RPMI7951 (cell line): ENCODE measurements at regions not wholly inside any gene's neighbourhood (a gene's known extent, or its start where the extent isn't known, plus 50 kb on each side); places are given as distances from the start of the nearest gene placed in this dataset.
A peak's percentile ranks its signal among the peaks of the same experiment; 100 is the strongest.

Source experiments
- DNase-seq: peaks from one replicate; pipeline ENCODE4 v3.0.0-alpha.2; 2012; ENCODE audit warnings: low read depth

GRCh38 chr9:86730163-86730928, 217.0 kb downstream of the GAS1 start:
- DNase-seq = no peak

GRCh38 chr9:86724529-86724928, 222.8 kb downstream of the GAS1 start:
- DNase-seq = no peak

GRCh38 chr9:86723346-86723745, 224.0 kb downstream of the GAS1 start:
- no peak for DNase-seq

DNA sequence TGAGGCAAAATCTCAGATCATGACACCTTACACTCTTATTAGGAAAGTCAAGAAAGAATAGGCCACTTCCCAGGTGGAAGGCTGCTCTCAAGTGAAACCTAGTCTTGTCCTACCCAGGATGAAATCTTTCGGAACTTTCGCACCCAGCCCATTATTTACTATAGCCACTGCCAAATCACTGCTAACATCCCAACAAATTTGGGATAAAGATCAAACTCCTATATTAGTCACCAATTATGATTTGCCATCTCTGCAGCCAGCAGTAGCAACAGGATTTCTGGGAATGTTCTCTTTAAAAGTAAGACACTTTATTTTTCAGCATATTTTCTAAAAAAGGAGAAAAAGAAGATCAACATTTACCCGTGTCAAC, 224.6 kb downstream of the GAS1 start:
- no peak for DNase-seq

- peak; percentile 59 for DNase-seq
Measured at GRCh38 chr9:86721843-86722705, 225.2 kb downstream of the GAS1 start.

DNA sequence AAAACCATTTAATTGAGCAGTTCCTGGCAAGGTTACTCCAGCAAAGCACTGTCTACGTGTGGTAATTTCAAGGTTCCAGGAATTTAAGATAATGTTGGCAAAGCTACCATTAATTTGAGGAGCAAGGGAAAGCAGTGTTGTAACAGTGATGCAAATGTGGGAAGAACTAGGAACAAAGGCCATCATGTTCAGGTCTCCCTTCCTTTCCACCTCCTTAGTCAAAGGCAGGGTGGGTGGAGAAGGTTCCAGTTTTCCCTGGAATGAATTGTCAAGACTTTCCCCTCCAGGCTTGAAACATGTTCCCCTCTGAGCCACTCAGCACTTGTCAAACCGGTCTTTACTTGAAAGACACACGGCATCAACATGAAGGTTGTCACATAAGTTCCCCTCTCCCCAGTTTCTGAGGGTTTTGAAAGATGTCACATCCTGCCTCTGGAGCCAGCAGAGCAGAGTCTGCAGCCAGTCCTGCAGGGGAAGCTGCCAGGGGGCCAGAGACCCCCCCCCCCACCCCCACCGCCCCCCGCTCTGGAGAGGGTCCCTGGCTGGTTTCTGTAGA, 226.0 kb downstream of the GAS1 start:
- DNase-seq = no peak

DNA sequence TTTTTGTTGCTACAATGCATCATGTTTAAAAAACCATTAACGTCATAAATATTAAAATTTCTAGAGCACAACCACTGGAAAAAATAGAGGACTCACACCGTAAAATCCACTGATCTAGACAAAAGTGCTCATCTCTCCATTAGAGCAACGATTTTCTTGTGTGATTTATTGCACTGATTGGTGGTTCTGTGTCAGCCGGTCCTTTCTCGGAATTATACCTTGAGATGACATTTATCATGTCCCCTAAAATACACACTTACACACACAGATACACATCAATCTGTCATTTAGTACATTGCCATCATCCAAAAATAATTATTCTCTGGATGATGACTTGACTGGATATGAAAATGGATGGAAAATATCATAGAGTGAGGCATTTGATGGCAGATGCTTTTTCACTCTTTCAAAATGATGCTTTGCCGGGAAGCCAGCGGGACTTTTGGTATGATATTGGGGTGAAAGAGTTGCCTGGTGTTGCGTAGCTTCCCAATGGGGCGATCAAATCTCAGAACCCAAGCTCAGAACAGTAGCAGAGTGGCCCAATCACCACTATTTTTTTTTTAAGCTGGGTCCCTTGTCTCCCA, 226.6 kb downstream of the GAS1 start:
- no peak for DNase-seq

DNA sequence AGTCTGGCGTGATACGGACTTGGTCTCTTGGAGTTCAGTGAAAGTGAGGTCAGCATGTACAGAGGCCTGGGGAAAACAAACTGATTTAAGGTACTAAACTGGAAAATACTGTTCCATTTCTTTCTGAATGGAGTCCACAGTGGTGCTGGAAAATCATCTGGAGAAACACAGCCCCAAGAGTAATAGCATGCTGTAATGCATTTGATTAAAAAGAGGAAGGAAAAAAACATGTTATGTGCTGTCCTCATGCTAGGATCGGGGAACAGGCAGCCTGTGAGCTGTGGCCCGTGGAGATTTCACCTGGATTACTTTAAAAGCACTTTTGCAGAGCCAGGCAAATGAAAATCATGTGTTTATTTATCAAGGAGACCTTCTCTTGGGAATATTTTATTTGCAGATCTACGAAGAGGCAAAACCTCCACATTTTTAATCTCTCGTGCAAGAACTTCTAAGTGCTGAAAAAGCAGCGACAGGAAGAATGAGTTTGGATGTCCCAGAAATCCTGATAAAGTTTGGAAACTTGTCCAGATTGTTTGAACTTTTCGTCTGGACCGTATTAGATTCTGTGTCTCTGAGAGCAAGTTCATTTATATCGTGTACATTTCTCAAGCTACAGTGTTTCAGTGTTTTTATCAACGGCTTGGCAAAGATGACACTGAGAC, 228.8 kb downstream of the GAS1 start:
- DNase-seq = no peak

- DNase-seq = no peak
Measured at GRCh38 chr9:86716326-86716922, 230.9 kb downstream of the GAS1 start.

GRCh38 chr9:86714999-86715398, 232.3 kb downstream of the GAS1 start:
- no peak for DNase-seq

- DNase-seq = peak; percentile 19
Measured at GRCh38 chr9:86713970-86714369, 233.3 kb downstream of the GAS1 start.

GRCh38 chr9:86713470-86713869, 233.8 kb downstream of the GAS1 start:
- DNase-seq = peak; percentile 30

DNA sequence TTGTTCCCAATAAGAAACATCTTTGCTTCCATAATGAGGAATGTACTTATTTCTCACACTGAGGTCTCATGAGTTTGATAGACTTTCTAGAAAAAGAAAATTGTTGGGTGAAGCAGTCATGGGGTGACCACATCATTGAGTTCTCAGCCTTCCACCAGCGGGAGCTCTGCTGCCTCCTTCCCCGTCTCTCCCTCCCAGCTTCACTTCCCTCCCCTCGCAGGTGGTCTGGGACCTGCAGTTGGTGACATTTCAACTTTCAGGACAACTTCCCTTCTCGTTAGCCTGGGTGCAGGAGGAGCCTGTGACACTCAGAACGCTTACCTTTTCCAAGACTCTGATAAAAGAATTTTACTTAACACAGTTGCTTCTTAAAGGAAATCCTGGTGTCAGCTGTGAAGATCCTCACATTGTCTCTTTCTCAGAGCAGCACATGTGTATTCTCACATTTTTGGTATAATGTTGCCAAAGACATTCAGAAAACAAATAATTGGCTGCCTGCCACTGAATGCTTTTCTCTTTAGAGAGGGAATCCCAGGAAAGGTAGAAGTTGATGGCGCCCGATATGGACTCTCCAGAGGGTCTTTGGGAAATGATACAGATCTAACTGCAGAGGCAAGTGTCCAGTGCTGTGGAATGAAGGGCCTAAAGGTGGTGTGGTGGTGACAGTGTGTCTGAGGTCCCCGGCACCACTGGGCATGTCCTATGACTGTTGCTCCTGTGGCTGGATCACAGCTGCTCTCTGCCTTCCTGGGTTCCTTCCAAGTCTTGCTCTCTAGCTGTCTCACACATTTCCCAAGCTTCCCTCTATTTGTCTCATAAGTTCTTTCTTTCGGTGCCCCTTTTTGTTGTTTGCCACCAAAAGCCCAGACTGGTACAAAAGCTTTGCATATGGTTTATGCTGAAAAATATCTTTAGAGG, 238.1 kb downstream of the GAS1 start:
- DNase-seq = no peak

- no peak for DNase-seq
Measured at GRCh38 chr9:86707932-86708510, 239.3 kb downstream of the GAS1 start.

- no peak for DNase-seq
Measured at GRCh38 chr9:86706391-86706790, 240.9 kb downstream of the GAS1 start.

DNA sequence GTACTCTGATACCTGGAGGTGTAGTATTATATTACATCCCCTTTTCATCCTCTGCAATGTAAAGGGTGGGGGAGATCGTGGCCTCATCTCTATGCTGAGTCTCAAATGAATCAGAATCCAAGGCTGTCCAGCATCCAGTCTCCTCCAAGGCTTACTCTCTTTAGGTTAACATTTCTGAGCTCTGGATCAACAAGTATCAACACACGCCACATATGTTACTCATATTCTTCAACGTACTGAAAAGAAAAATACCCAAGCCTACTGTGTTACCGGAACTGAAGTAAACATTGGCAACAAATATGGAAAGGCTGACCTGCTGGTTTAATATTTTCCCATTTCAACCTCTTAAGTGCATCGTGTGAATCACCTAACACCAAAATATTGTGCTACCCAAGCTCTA, 241.8 kb downstream of the GAS1 start:
- DNase-seq = no peak

- no peak for DNase-seq
Measured at GRCh38 chr9:86703346-86703745, 244.0 kb downstream of the GAS1 start.

DNA sequence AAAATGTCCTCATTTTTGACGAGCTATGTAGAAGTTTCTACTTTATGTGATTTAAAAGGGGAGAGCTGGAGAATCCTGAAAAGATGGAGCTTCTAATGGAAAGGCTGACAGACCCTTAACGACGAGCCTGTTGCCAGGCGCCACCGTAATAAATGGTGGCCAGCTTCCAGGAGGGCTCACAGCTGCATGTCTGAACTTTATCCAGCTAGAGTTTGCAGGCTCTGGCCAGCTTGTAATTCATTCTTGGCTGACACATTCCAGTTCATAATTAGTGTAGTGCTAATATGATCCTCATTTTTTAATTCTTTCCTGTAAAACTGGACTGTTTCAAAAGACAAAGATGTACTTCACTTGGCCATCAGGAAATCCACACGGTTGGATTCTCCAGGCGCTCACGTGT, 246.7 kb downstream of the GAS1 start:
- peak; percentile 19 for DNase-seq

DNA sequence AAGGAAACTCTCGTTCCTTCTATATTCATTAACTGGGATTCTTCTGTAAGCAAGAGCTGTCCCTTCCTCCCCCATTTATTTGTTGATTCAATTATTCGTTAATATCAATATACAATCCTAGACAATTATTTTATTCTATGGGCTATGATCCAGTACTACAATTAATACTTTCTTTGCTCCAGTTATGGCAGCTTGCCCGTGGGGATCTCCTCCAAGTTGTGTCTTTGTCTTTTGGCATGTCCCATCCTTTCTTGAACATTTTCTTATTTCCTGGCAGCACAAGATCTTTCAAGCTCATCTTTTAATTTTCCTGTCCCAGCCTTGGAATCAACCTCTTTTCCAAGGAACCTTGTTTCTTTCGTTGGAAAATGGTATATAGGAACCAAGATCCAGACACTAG, 249.3 kb downstream of the GAS1 start:
- no peak for DNase-seq

- no peak for DNase-seq
Measured at GRCh38 chr9:86697213-86697612, 250.1 kb downstream of the GAS1 start.
